GM21619 (cell line): ENCODE measurements at regions not wholly inside any gene's neighbourhood (a gene's known extent, or its start where the extent isn't known, plus 50 kb on each side); places are given as distances from the start of the nearest gene placed in this dataset.

Experiments
- ATAC-seq: cut with Tn5 transposase; IDR thresholded peaks from one replicate; pipeline ENCODE4 v1.9.1; 2021; ENCODE audit not compliant: unreplicated experiment

- ATAC-seq: no peak
Observed at GRCh38 chr3:147843331-147843730, 434.2 kb downstream of the ZIC1 start.

- no peak for ATAC-seq
Observed at GRCh38 chr3:147846293-147846692, 437.1 kb downstream of the ZIC1 start.

GRCh38 chr3:147846854-147847478, 437.8 kb downstream of the ZIC1 start:
- ATAC-seq: no peak

GRCh38 chr3:147851062-147851461, 441.9 kb downstream of the ZIC1 start:
- no peak for ATAC-seq

GRCh38 chr3:147854542-147854941, 445.4 kb downstream of the ZIC1 start:
- ATAC-seq: no peak

- ATAC-seq: no peak
Observed at GRCh38 chr3:147864754-147865354, 455.7 kb downstream of the ZIC1 start.

- no peak for ATAC-seq
Observed at GRCh38 chr3:147866561-147866960, 457.4 kb downstream of the ZIC1 start.

- no peak for ATAC-seq
Observed at GRCh38 chr3:147872568-147872967, 463.4 kb downstream of the ZIC1 start.

GRCh38 chr3:147875498-147875897, 466.3 kb downstream of the ZIC1 start:
- no peak for ATAC-seq

- ATAC-seq: no peak
Observed at GRCh38 chr3:147881933-147882332, 472.8 kb downstream of the ZIC1 start.

- ATAC-seq: no peak
Observed at GRCh38 chr3:147886879-147887278, 477.7 kb downstream of the ZIC1 start.

GRCh38 chr3:147887797-147888196, 478.6 kb downstream of the ZIC1 start:
- ATAC-seq: no peak

- ATAC-seq: peak; percentile 91
Observed at GRCh38 chr3:147890114-147890513, 480.9 kb downstream of the ZIC1 start.

GRCh38 chr3:147895509-147895908, 486.3 kb downstream of the ZIC1 start:
- ATAC-seq: no peak

- no peak for ATAC-seq
Observed at GRCh38 chr3:147900851-147901250, 491.7 kb downstream of the ZIC1 start.

GRCh38 chr3:147903026-147903425, 493.9 kb downstream of the ZIC1 start:
- no peak for ATAC-seq

- ATAC-seq: no peak
Observed at GRCh38 chr3:147904421-147904820, 495.3 kb downstream of the ZIC1 start.

GRCh38 chr3:147906285-147906684, 497.1 kb downstream of the ZIC1 start:
- ATAC-seq: no peak

- ATAC-seq: no peak
Observed at GRCh38 chr3:147914532-147914931, 505.4 kb downstream of the ZIC1 start.

GRCh38 chr3:147915057-147915456, 505.9 kb downstream of the ZIC1 start:
- no peak for ATAC-seq

- no peak for ATAC-seq
Observed at GRCh38 chr3:147919496-147919895, 510.3 kb downstream of the ZIC1 start.

GRCh38 chr3:147921051-147921450, 511.9 kb downstream of the ZIC1 start:
- no peak for ATAC-seq

GRCh38 chr3:147924755-147925154, 515.6 kb downstream of the ZIC1 start:
- ATAC-seq: no peak
